ENCODE measurements at regions not wholly inside any gene's neighbourhood (a gene's known extent, or its start where the extent isn't known, plus 50 kb on each side); places are given as distances from the start of the nearest gene placed in this dataset.
"Not testable (repeated sequence)": the region's sequence is repeated elsewhere in the genome, so short reads cannot be mapped to it uniquely, and the experiment has no call there.

- DNase-seq (ENCODE audit: low spot score), result not testable (repeated sequence)
These were observed 430.9 kb upstream of the TBL1XR1 start for GRCh38 chr3:177628095-177628719.

- no peak for DNase-seq (ENCODE audit: low spot score)
These were observed 432.0 kb upstream of the TBL1XR1 start for GRCh38 chr3:177629276-177629675.

GRCh38 chr3:177633671-177634207, 436.5 kb upstream of the TBL1XR1 start:
- DNase-seq (ENCODE audit: low spot score), result no peak

GRCh38 chr3:177635601-177636106, 438.4 kb upstream of the TBL1XR1 start:
- DNase-seq (ENCODE audit: low spot score), result not testable (repeated sequence)

- no peak for DNase-seq (ENCODE audit: low spot score)
These were observed 443.2 kb upstream of the TBL1XR1 start for GRCh38 chr3:177640319-177640965.

GRCh38 chr3:177641206-177641605, 443.9 kb upstream of the TBL1XR1 start:
- DNase-seq (ENCODE audit: low spot score), result no peak

- no peak for DNase-seq (ENCODE audit: low spot score)
These were observed 444.9 kb upstream of the TBL1XR1 start for GRCh38 chr3:177642042-177642803.

GRCh38 chr3:177642804-177643125, 445.5 kb upstream of the TBL1XR1 start:
- DNase-seq (ENCODE audit: low spot score), result no peak

GRCh38 chr3:177646749-177647148, 449.5 kb upstream of the TBL1XR1 start:
- DNase-seq (ENCODE audit: low spot score), result no peak

- DNase-seq (ENCODE audit: low spot score), result no peak
These were observed 450.1 kb upstream of the TBL1XR1 start for GRCh38 chr3:177647341-177647740.

GRCh38 chr3:177647876-177648275, 450.6 kb upstream of the TBL1XR1 start:
- no peak for DNase-seq (ENCODE audit: low spot score)

GRCh38 chr3:177652556-177653291, 455.4 kb upstream of the TBL1XR1 start:
- DNase-seq (ENCODE audit: low spot score), result no peak

GRCh38 chr3:177657243-177657642, 460.0 kb upstream of the TBL1XR1 start:
- no peak for DNase-seq (ENCODE audit: low spot score)

GRCh38 chr3:177658354-177658753, 461.1 kb upstream of the TBL1XR1 start:
- no peak for DNase-seq (ENCODE audit: low spot score)

- DNase-seq (ENCODE audit: low spot score), result not testable (repeated sequence)
These were observed 467.3 kb upstream of the TBL1XR1 start for GRCh38 chr3:177664380-177665103.

- DNase-seq (ENCODE audit: low spot score), result no peak
These were observed 468.0 kb upstream of the TBL1XR1 start for GRCh38 chr3:177665122-177665808.

- DNase-seq (ENCODE audit: low spot score), result no peak
These were observed 475.1 kb upstream of the TBL1XR1 start for GRCh38 chr3:177672252-177672911.

GRCh38 chr3:177673112-177673914, 476.0 kb upstream of the TBL1XR1 start:
- DNase-seq (ENCODE audit: low spot score), result peak; percentile 33

- DNase-seq (ENCODE audit: low spot score), result no peak
These were observed 476.9 kb upstream of the TBL1XR1 start for GRCh38 chr3:177674186-177674585.

Measured in pons (tissue), 1 donor.